DOHH2 (cell line): ENCODE measurements at regions not wholly inside any gene's neighbourhood (a gene's known extent, or its start where the extent isn't known, plus 50 kb on each side); places are given as distances from the start of the nearest gene placed in this dataset.

Source experiments
- H3F3A ChIP-seq: fragments of 200-600 bp; sonication (generic), shearing (Covaris generic); 2 replicates; pipeline ENCODE4 v1.6.0; 2016; ENCODE audit warnings: antibody characterized with exemption, mild to moderate bottlenecking; ENCODE audit not compliant: control insufficient read depth, insufficient read depth
- H3K27ac ChIP-seq: fragments of 200-600 bp; sonication (generic); 2 replicates; pipeline ENCODE4 v1.5.1; 2014; ENCODE audit warnings: low read depth, mild to moderate bottlenecking, low read length, moderate library complexity
- H3K27me3 ChIP-seq: fragments of 200-600 bp; sonication (generic); 2 replicates; pipeline ENCODE4 v1.6.1; 2014; ENCODE audit warnings: mild to moderate bottlenecking, low read length, mixed read lengths; ENCODE audit not compliant: control insufficient read depth
- H3K36me3 ChIP-seq: fragments of 200-600 bp; sonication (generic); 2 replicates; pipeline ENCODE4 v1.6.1; 2014; ENCODE audit warnings: mild to moderate bottlenecking, low read length, moderate library complexity, mixed read lengths; ENCODE audit not compliant: control insufficient read depth
- H3K4me1 ChIP-seq: fragments of 200-600 bp; sonication (generic); 2 replicates; pipeline ENCODE4 v1.6.1; 2014; ENCODE audit warnings: mild to moderate bottlenecking, low read length, mixed read lengths; ENCODE audit not compliant: control insufficient read depth
- H3K4me2 ChIP-seq: fragments of 200-600 bp; sonication (generic); 2 replicates; pipeline ENCODE4 v1.6.0; 2014; ENCODE audit warnings: mild to moderate bottlenecking, low read length, moderate library complexity
- H3K4me3 ChIP-seq: fragments of 200-600 bp; sonication (generic); 2 replicates; pipeline ENCODE4 v1.5.1; 2014; ENCODE audit warnings: mild to moderate bottlenecking, low read length, mixed read lengths
- H3K79me2 ChIP-seq: fragments of 200-600 bp; sonication (generic); 2 replicates; pipeline ENCODE4 v1.6.1; 2014; ENCODE audit warnings: mild to moderate bottlenecking, low read length, mixed read lengths; ENCODE audit not compliant: control insufficient read depth
- H3K9me2 ChIP-seq: fragments of 200-600 bp; sonication (generic); replicated peaks from 2 replicates; pipeline ENCODE4 v1.6.1; 2014; ENCODE audit warnings: mild to moderate bottlenecking, low read length, mixed read lengths; ENCODE audit not compliant: control insufficient read depth
- H3K9me3 ChIP-seq: fragments of 200-600 bp; sonication (generic); 2 replicates; pipeline ENCODE4 v1.6.1; 2014; ENCODE audit warnings: antibody characterized with exemption, low read length, mixed read lengths; ENCODE audit not compliant: control insufficient read depth, insufficient read depth
- H4K20me1 ChIP-seq: fragments of 200-600 bp; sonication (generic); 2 replicates; pipeline ENCODE4 v1.6.0; 2014; ENCODE audit warnings: low read depth, mild to moderate bottlenecking, antibody characterized with exemption, low read length, moderate library complexity; ENCODE audit not compliant: control insufficient read depth, insufficient read depth
- EZH2phosphoT487 ChIP-seq: fragments of 200-600 bp; sonication (generic); IDR thresholded peaks from 2 replicates; pipeline ENCODE4 v1.6.1; 2017; ENCODE audit warnings: borderline replicate concordance, mild to moderate bottlenecking, antibody characterized with exemption, low read length, moderate library complexity, mixed read lengths
- TF ChIP-seq, protein P1 (sequence below): fragments of 200-600 bp; sonication (generic); IDR thresholded peaks from one replicate; pipeline ENCODE4 v1.5.1; 2014; ENCODE audit warnings: antibody characterized with exemption, mild to moderate bottlenecking, low read depth, low read length; ENCODE audit not compliant: poor library complexity, severe bottlenecking

GRCh38 chr13:83088858-83089257 is 793.4 kb downstream of the SLITRK1 start:
- Histone ChIP-seq H3K27ac (no peak overlapping the region), H3K79me2 (no peaks in the 10 kb centered on the region), H3K4me3 (no peak overlapping the region), H3K9me2 (no peaks in the 10 kb centered on the region), H3K27me3 (no peaks in the 10 kb centered on the region), H3K9me3 (peaks cover 6% of the 10 kb centered on the region; the same call in 1 of the 2 replicates), H3K4me2 (no peak overlapping the region), H3K36me3 (no peaks in the 10 kb centered on the region), H3K4me1 (no peaks in the 10 kb centered on the region), H3F3A (no peaks in the 10 kb centered on the region), H4K20me1 (no peaks in the 10 kb centered on the region)
- TF ChIP-seq EZH2phosphoT487, result no peak
- TF ChIP-seq, protein P1, sequence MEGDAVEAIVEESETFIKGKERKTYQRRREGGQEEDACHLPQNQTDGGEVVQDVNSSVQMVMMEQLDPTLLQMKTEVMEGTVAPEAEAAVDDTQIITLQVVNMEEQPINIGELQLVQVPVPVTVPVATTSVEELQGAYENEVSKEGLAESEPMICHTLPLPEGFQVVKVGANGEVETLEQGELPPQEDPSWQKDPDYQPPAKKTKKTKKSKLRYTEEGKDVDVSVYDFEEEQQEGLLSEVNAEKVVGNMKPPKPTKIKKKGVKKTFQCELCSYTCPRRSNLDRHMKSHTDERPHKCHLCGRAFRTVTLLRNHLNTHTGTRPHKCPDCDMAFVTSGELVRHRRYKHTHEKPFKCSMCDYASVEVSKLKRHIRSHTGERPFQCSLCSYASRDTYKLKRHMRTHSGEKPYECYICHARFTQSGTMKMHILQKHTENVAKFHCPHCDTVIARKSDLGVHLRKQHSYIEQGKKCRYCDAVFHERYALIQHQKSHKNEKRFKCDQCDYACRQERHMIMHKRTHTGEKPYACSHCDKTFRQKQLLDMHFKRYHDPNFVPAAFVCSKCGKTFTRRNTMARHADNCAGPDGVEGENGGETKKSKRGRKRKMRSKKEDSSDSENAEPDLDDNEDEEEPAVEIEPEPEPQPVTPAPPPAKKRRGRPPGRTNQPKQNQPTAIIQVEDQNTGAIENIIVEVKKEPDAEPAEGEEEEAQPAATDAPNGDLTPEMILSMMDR, result no peak

- Histone ChIP-seq H3K4me1 (no peaks in the 10 kb centered on the region), H4K20me1 (no peaks in the 10 kb centered on the region), H3K4me3 (no peak overlapping the region), H3K4me2 (no peak overlapping the region), H3K9me3 (peaks cover 6% of the 10 kb centered on the region; the same call in 1 of the 2 replicates), H3K27me3 (no peaks in the 10 kb centered on the region), H3K79me2 (no peaks in the 10 kb centered on the region), H3K9me2 (no peaks in the 10 kb centered on the region), H3K36me3 (no peaks in the 10 kb centered on the region), H3K27ac (no peak overlapping the region), H3F3A (no peaks in the 10 kb centered on the region)
- TF ChIP-seq, protein P1, result no peak
- no peak for TF ChIP-seq EZH2phosphoT487
Observed at GRCh38 chr13:83086948-83087347, 795.3 kb downstream of the SLITRK1 start.

DNA sequence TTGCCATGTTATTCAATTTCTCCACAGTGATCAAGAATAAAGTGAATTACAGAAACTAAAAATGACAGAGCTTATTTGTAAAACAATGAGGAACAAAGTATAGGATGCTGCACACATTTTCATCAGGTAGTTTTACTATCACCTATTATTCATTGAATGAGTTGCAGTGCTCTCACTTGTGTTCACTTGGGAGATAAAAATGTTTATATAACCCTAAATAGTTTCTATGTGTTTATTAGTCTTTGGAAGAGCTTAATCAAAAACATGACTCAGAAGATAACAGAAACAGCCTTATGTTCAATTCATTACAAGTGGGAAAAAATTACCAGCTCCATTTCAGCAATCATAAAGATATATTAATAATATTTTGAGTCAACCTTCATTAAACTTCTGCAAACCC is 796.2 kb downstream of the SLITRK1 start:
- Histone ChIP-seq H3K4me1 (no peaks in the 10 kb centered on the region), H3K27me3 (no peaks in the 10 kb centered on the region), H3K36me3 (no peaks in the 10 kb centered on the region), H3K27ac (no peak overlapping the region), H3F3A (no peaks in the 10 kb centered on the region), H3K9me3 (peaks cover 6% of the 10 kb centered on the region; the same call in 1 of the 2 replicates), H3K4me3 (no peak overlapping the region), H4K20me1 (no peaks in the 10 kb centered on the region), H3K4me2 (no peak overlapping the region), H3K9me2 (no peaks in the 10 kb centered on the region), H3K79me2 (no peaks in the 10 kb centered on the region)
- TF ChIP-seq, protein P1, result no peak
- TF ChIP-seq EZH2phosphoT487, result no peak
